A673 (cell line): ENCODE measurements at regions not wholly inside any gene's neighbourhood (a gene's known extent, or its start where the extent isn't known, plus 50 kb on each side); places are given as distances from the start of the nearest gene placed in this dataset.

Experiments used
- BruUV-seq: library from RNA; stranded (reverse); fragments of 400-500 nt; replicated peaks from 2 replicates; lab custom pipeline; 2021; lab: Mats Ljungman, UMichigan
- CTCF ChIA-PET: fragments of 300-600 bp; sonication (Branson Sonifier 250); formaldehyde crosslinking; loops from one replicate; lab custom pipeline; 2022; ENCODE audit warnings: antibody characterized with exemption; lab: Charles Lee
- POLR2A ChIA-PET: fragments of 300-600 bp; sonication (Branson Sonifier 250); formaldehyde crosslinking; loops from one replicate; lab custom pipeline; 2022; ENCODE audit warnings: antibody characterized with exemption; ENCODE audit not compliant: low non-redundant PET; lab: Charles Lee
- DNase-seq: peaks from one replicate; pipeline ENCODE4 v3.0.0-alpha.2; 2015; ENCODE audit warnings: low spot score
- H3K27ac ChIP-seq: fragments of 200-600 bp; sonication (generic); 2 replicates; pipeline ENCODE4 v1.5.1; 2016; ENCODE audit warnings: mixed run types, low read depth, mild to moderate bottlenecking, mixed read lengths, antibody characterized with exemption, low read length; ENCODE audit not compliant: poor library complexity, severe bottlenecking
- H3K27me3 ChIP-seq: fragments of 200-600 bp; sonication (generic); replicated peaks from 2 replicates; pipeline ENCODE4 v1.6.1; 2017; ENCODE audit warnings: mixed run types, low read depth, mild to moderate bottlenecking, mixed read lengths, antibody characterized with exemption, low read length; ENCODE audit not compliant: insufficient read depth, poor library complexity
- H3K36me3 ChIP-seq: fragments of 200-600 bp; sonication (generic); 2 replicates; pipeline ENCODE4 v1.6.1; 2016; ENCODE audit warnings: mixed run types, mild to moderate bottlenecking, mixed read lengths, antibody characterized with exemption, low read length; ENCODE audit not compliant: insufficient read depth, poor library complexity, severe bottlenecking
- H3K4me1 ChIP-seq: fragments of 200-600 bp; sonication (generic); 2 replicates; pipeline ENCODE4 v1.6.1; 2017; ENCODE audit warnings: mixed run types, mild to moderate bottlenecking, mixed read lengths, antibody characterized with exemption, low read length; ENCODE audit not compliant: insufficient read depth, poor library complexity, severe bottlenecking
- H3K4me3 ChIP-seq: fragments of 200-600 bp; sonication (generic); 2 replicates; pipeline ENCODE4 v1.5.1; 2016; ENCODE audit warnings: low read depth, mixed run types, mild to moderate bottlenecking, mixed read lengths, low read length; ENCODE audit not compliant: poor library complexity, severe bottlenecking
- H3K9me3 ChIP-seq: fragments of 200-600 bp; sonication (generic); 2 replicates; pipeline ENCODE4 v1.6.1; 2016; ENCODE audit warnings: mixed run types, low read depth, mild to moderate bottlenecking, mixed read lengths, antibody characterized with exemption, low read length; ENCODE audit not compliant: poor library complexity, severe bottlenecking
- CTCF ChIP-seq: fragments of 300-800, 200-600 bp; sonication (generic); conservative IDR thresholded peaks from 2 replicates; pipeline ENCODE4 v1.5.1; 2017; ENCODE audit warnings: low read depth, mild to moderate bottlenecking, antibody characterized with exemption, low read length, moderate library complexity, mixed read lengths
- EZH2 ChIP-seq: fragments of 200-600 bp; sonication (generic); IDR thresholded peaks from 2 replicates; pipeline ENCODE4 v1.6.1; 2017; ENCODE audit warnings: borderline replicate concordance, low read depth, mild to moderate bottlenecking, mixed read lengths, antibody characterized with exemption, low read length; ENCODE audit not compliant: poor library complexity, severe bottlenecking
- intact Hi-C: fragments of 100-400 bp; cut with micrococcal nuclease; formaldehyde crosslinking; loops from one replicate; pipeline ENCODE4 v1.10.0; 2022; ENCODE audit not compliant: unreplicated experiment

GRCh38 chr9:108746864-108747263, 108.9 kb downstream of the ACTL7B start:
- H3K36me3 ChIP-seq = no peaks in the 10 kb centered on the region
- H3K27me3 ChIP-seq = no peaks in the 10 kb centered on the region
- CTCF ChIA-PET = no interaction called here
- H3K4me1 ChIP-seq = no peaks in the 10 kb centered on the region
- intact Hi-C loops = no loop called here
- H3K27ac ChIP-seq = no peak overlapping the region
- H3K9me3 ChIP-seq = no peaks in the 10 kb centered on the region
- no peak for DNase-seq
- BruUV-seq = no TSS peak
- TF ChIP-seq EZH2 (no peak), CTCF (no peak)
- no peak overlapping the region for H3K4me3 ChIP-seq
- POLR2A ChIA-PET = no interaction called here

DNA sequence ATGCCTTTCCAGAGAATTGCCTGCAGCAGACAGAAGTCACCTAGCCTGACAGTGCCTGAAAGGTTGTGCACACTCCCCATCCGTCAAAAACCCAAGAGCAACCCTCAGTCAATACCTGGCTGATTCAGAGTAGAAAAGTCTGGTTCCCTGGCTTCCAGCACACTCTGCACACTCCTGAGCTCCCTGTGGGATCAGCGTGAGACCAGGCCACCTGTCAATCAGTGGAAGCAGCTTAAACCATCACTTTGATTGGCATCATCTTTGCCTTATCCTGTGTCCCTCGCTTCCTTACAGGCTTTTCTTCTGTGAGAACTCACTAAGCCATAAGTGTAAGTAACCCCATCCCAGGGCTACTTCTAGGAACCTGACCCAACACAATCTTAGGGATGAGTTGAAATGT, 109.8 kb downstream of the ACTL7B start:
- no peak overlapping the region for H3K4me3 ChIP-seq
- no peaks in the 10 kb centered on the region for H3K27me3 ChIP-seq
- H3K4me1 ChIP-seq = no peaks in the 10 kb centered on the region
- DNase-seq = no peak
- BruUV-seq = no TSS peak
- H3K27ac ChIP-seq = no peak overlapping the region
- TF ChIP-seq EZH2 (no peak), CTCF (no peak)
- ChIA-PET POLR2A (no interaction called here), CTCF (no interaction called here)
- intact Hi-C loops = no loop called here
- no peaks in the 10 kb centered on the region for H3K36me3 ChIP-seq
- no peaks in the 10 kb centered on the region for H3K9me3 ChIP-seq

GRCh38 chr9:108744641-108745040, 111.1 kb downstream of the ACTL7B start:
- Histone ChIP-seq H3K27ac (no peak overlapping the region), H3K4me3 (no peak overlapping the region), H3K9me3 (no peaks in the 10 kb centered on the region), H3K27me3 (no peaks in the 10 kb centered on the region), H3K36me3 (no peaks in the 10 kb centered on the region), H3K4me1 (no peaks in the 10 kb centered on the region)
- intact Hi-C loops = no loop called here
- ChIA-PET POLR2A (no interaction called here), CTCF (no interaction called here)
- no TSS peak for BruUV-seq
- no peak for DNase-seq
- no peak for TF ChIP-seq CTCF
- no peak for TF ChIP-seq EZH2
